H1 (cell line): ENCODE measurements at regions not wholly inside any gene's neighbourhood (a gene's known extent, or its start where the extent isn't known, plus 50 kb on each side); places are given as distances from the start of the nearest gene placed in this dataset.

Experiments used
- CTCF ChIA-PET: fragments of 300-600 bp; sonication (Branson Sonifier 250); formaldehyde crosslinking; loops from one replicate; lab custom pipeline; 2021; ENCODE audit not compliant: partially characterized antibody; lab: Charles Lee
- POLR2A ChIA-PET: fragments of 300-600 bp; sonication (Branson Sonifier 250); formaldehyde crosslinking; loops from one replicate; lab custom pipeline; 2021; ENCODE audit warnings: inconsistent platforms; ENCODE audit not compliant: partially characterized antibody; lab: Charles Lee
- DNase-seq, 2 experiments: peaks; one replicate each; pipeline versions ENCODE4 v3.0.0 to v3.0.0-alpha.2; 2010 to 2022; ENCODE audit warnings: low spot score in 2 of 2, low read depth in 1 of 2, mixed read lengths in 1 of 2
- FAIRE-seq: peaks from 2 replicates; lab custom pipeline; 2011; peaks lifted over from hg19 to GRCh38; lab: Jason Lieb, UNC
- H2AFZ ChIP-seq: 2 replicates; pipeline ENCODE4 v1.8.1; 2012; ENCODE audit warnings: low read length, inconsistent platforms
- H2AK5ac ChIP-seq: 2 replicates; pipeline ENCODE4 v1.6.1; 2013; ENCODE audit warnings: low read depth, low read length
- H2BK120ac ChIP-seq: replicated peaks from 2 replicates; pipeline ENCODE3; 2013; ENCODE audit warnings: low read depth, low read length, inconsistent platforms
- H2BK12ac ChIP-seq: 2 replicates; pipeline ENCODE4 v1.6.1; 2013; ENCODE audit warnings: low read depth, low read length
- H2BK15ac ChIP-seq: 2 replicates; pipeline ENCODE4 v1.6.1; 2013; ENCODE audit warnings: low read length
- H2BK20ac ChIP-seq: 2 replicates; pipeline ENCODE4 v1.6.1; 2013; ENCODE audit warnings: low read length
- H2BK5ac ChIP-seq: 2 replicates; pipeline ENCODE4 v1.6.1; 2013; ENCODE audit warnings: low read depth, low read length
- H3K14ac ChIP-seq: 2 replicates; pipeline ENCODE4 v1.6.1; 2013; ENCODE audit warnings: inconsistent platforms; ENCODE audit not compliant: insufficient read length
- H3K18ac ChIP-seq: 2 replicates; pipeline ENCODE4 v1.6.1; 2013; ENCODE audit warnings: low read length; ENCODE audit errors: extremely low read depth
- H3K23ac ChIP-seq: 2 replicates; pipeline ENCODE4 v1.6.1; 2013; ENCODE audit warnings: inconsistent platforms; ENCODE audit not compliant: insufficient read length
- H3K23me2 ChIP-seq: 2 replicates; pipeline ENCODE4 v1.6.1; 2013; ENCODE audit warnings: low read depth, low read length
- H3K27ac ChIP-seq: 2 replicates; pipeline ENCODE4 v1.6.1; 2011; ENCODE audit warnings: low read depth, low read length, inconsistent platforms
- H3K27me3 ChIP-seq, 4 experiments: replicated peaks in 1 of 4; 1 replicate in 1 of 4; 2 replicates in 3 of 4; pipeline versions ENCODE4 v1.6.1 to v1.8.1; 2011 to 2013; ENCODE audit warnings: low read length in 3 of 4, mild to moderate bottlenecking in 3 of 4, inconsistent platforms in 2 of 4, mixed read lengths in 2 of 4, moderate library complexity in 1 of 4; ENCODE audit not compliant: control insufficient read depth in 3 of 4, insufficient read depth in 3 of 4; ENCODE audit errors: extremely low read depth in 1 of 4
- H3K36me3 ChIP-seq, 4 experiments: 2 replicates each; pipeline versions ENCODE4 v1.6.1 to v1.8.1; 2011 to 2013; ENCODE audit warnings: mild to moderate bottlenecking in 4 of 4, low read length in 3 of 4, moderate library complexity in 2 of 4, control low read depth in 1 of 4, inconsistent platforms in 1 of 4; ENCODE audit not compliant: insufficient read depth in 4 of 4, control insufficient read depth in 2 of 4
- H3K4ac ChIP-seq: replicated peaks from 2 replicates; pipeline ENCODE3; 2013; ENCODE audit warnings: low read length, low read depth, mixed read lengths, inconsistent platforms; ENCODE audit not compliant: insufficient read length
- H3K4me1 ChIP-seq, 4 experiments: replicated peaks in 1 of 4; 1 replicate in 1 of 4; 2 replicates in 3 of 4; pipeline versions ENCODE4 v1.6.1 to v1.8.1; 2011 to 2013; ENCODE audit warnings: low read length in 3 of 4, inconsistent platforms in 2 of 4, mixed read lengths in 1 of 4; ENCODE audit not compliant: insufficient read depth in 4 of 4, control insufficient read depth in 3 of 4
- H3K4me2 ChIP-seq, 2 experiments: 2 replicates each; pipeline versions ENCODE4 v1.6.1 to v1.8.1; 2011 to 2013; ENCODE audit warnings: low read depth in 2 of 2, low read length in 2 of 2, control low read depth in 1 of 2, inconsistent platforms in 1 of 2, mild to moderate bottlenecking in 1 of 2; ENCODE audit not compliant: insufficient read depth in 1 of 2
- H3K4me3 ChIP-seq, 4 experiments: fragments of 200-600, 300-600 bp in 1 of 4; sonication (generic), shearing (Covaris generic), sonication (Bioruptor Twin) in 1 of 4; 2 replicates each; pipeline versions ENCODE4 v1.5.1 to v1.8.1; 2011 to 2016; ENCODE audit warnings: low read length in 4 of 4, low read depth in 3 of 4, control low read depth in 2 of 4, inconsistent platforms in 2 of 4, mild to moderate bottlenecking in 2 of 4, mixed read lengths in 1 of 4, moderate library complexity in 1 of 4; ENCODE audit not compliant: insufficient read depth in 2 of 4; ENCODE audit errors: extremely low read depth in 1 of 4
- H3K56ac ChIP-seq: replicated peaks from 2 replicates; pipeline ENCODE3; 2013; ENCODE audit warnings: low read depth, mild to moderate bottlenecking, mixed read lengths, low read length, inconsistent platforms; ENCODE audit not compliant: insufficient read length
- H3K79me1 ChIP-seq: 2 replicates; pipeline ENCODE4 v1.6.1; 2013; ENCODE audit warnings: low read depth, low read length, control low read depth
- H3K79me2 ChIP-seq, 2 experiments: 2 replicates each; pipeline versions ENCODE4 v1.6.1 to v1.8.1; 2012 to 2013; ENCODE audit warnings: low read length in 2 of 2, mild to moderate bottlenecking in 2 of 2, inconsistent platforms in 1 of 2; ENCODE audit not compliant: insufficient read depth in 2 of 2, control insufficient read depth in 1 of 2
- H3K9ac ChIP-seq, 4 experiments: replicated peaks in 1 of 4; 1 replicate in 1 of 4; 2 replicates in 3 of 4; pipeline versions ENCODE4 v1.6.1 to v1.8.1; 2011 to 2013; ENCODE audit warnings: low read depth in 3 of 4, low read length in 3 of 4, control low read depth in 2 of 4, mild to moderate bottlenecking in 2 of 4, moderate library complexity in 2 of 4, inconsistent platforms in 1 of 4; ENCODE audit errors: extremely low read depth in 1 of 4
- H3K9me3 ChIP-seq, 2 experiments: 2 replicates each; pipeline versions ENCODE4 v1.6.1 to v1.8.1; 2012 to 2013; ENCODE audit warnings: mild to moderate bottlenecking in 2 of 2, moderate library complexity in 2 of 2, control low read depth in 1 of 2, inconsistent platforms in 1 of 2, low read depth in 1 of 2, low read length in 1 of 2, mixed read lengths in 1 of 2; ENCODE audit not compliant: insufficient read depth in 2 of 2
- H4K20me1 ChIP-seq, 2 experiments: replicated peaks in 1 of 2; 2 replicates each; pipeline versions ENCODE3 to v1.8.1; 2011 to 2013; ENCODE audit warnings: inconsistent platforms in 2 of 2, low read length in 2 of 2, mild to moderate bottlenecking in 1 of 2; ENCODE audit not compliant: insufficient read depth in 2 of 2, control insufficient read depth in 1 of 2
- H4K5ac ChIP-seq: 2 replicates; pipeline ENCODE4 v1.6.1; 2013; ENCODE audit warnings: low read length, low read depth, mixed read lengths, inconsistent platforms; ENCODE audit not compliant: insufficient read length
- H4K8ac ChIP-seq: 2 replicates; pipeline ENCODE4 v1.8.0; 2013; ENCODE audit warnings: mild to moderate bottlenecking, moderate library complexity, low read length, inconsistent platforms; ENCODE audit not compliant: insufficient read depth; ENCODE audit errors: extremely low read depth
- H4K91ac ChIP-seq: replicated peaks from 2 replicates; pipeline ENCODE3; 2013; ENCODE audit warnings: low read length, mixed read lengths, inconsistent platforms; ENCODE audit not compliant: insufficient read length
- BCL11A ChIP-seq, 2 experiments: IDR thresholded peaks; one replicate each; pipeline ENCODE4 v1.6.1; 2011; ENCODE audit warnings: low read depth in 2 of 2, low read length in 2 of 2, mild to moderate bottlenecking in 2 of 2
- CBX5 ChIP-seq: fragments of 300-800, 300-1000 bp; sonication (generic); IDR thresholded peaks from 2 replicates; pipeline ENCODE4 v1.7.1; 2016; ENCODE audit warnings: antibody characterized with exemption, low read length, low read depth
- CBX8 ChIP-seq: fragments of 300-800, 300-1000 bp; sonication (generic); IDR thresholded peaks from 2 replicates; pipeline ENCODE4 v1.7.1; 2016; ENCODE audit warnings: low read depth, low read length, borderline replicate concordance
- HDAC2 ChIP-seq, 2 experiments: fragments of 300-600 bp in 1 of 2; sonication (generic) in 1 of 2; IDR thresholded peaks; 2 replicates each; pipeline ENCODE4 v1.6.1; 2011 to 2012; ENCODE audit warnings: low read depth in 2 of 2, low read length in 2 of 2, mild to moderate bottlenecking in 2 of 2, moderate library complexity in 2 of 2, borderline replicate concordance in 1 of 2, inconsistent platforms in 1 of 2
- JUND ChIP-seq: IDR thresholded peaks from 2 replicates; pipeline ENCODE4 v1.6.1; 2011; ENCODE audit warnings: mild to moderate bottlenecking, improper control_type of control experiment, low read length
- KDM4A ChIP-seq: IDR thresholded peaks from one replicate; pipeline ENCODE4 v1.7.1; 2012; ENCODE audit warnings: low read depth, mild to moderate bottlenecking, moderate library complexity, low read length, inconsistent platforms; ENCODE audit not compliant: severe bottlenecking
- NANOG ChIP-seq: IDR thresholded peaks from 2 replicates; pipeline ENCODE4 v1.6.1; 2011; ENCODE audit warnings: low read length, low read depth, mild to moderate bottlenecking, inconsistent platforms; ENCODE audit not compliant: insufficient read depth, poor library complexity, severe bottlenecking
- RXRA ChIP-seq: IDR thresholded peaks from 2 replicates; pipeline ENCODE4 v1.6.1; 2011; ENCODE audit warnings: low read depth, mild to moderate bottlenecking, low read length, moderate library complexity; ENCODE audit not compliant: insufficient read depth
- SRF ChIP-seq: IDR thresholded peaks from 2 replicates; pipeline ENCODE4 v1.6.1; 2011; ENCODE audit warnings: mild to moderate bottlenecking, low read depth, low read length, moderate library complexity
- USF2 ChIP-seq: IDR thresholded peaks from 2 replicates; pipeline ENCODE4 v1.6.1; 2011; ENCODE audit warnings: low read length, improper control_type of control experiment
- WGBS, 2 experiments: shearing (Covaris generic) in 1 of 2; methylation state at CpG; one replicate each; pipeline versions ENCODE4 v1.1.6 to v1.1.7; 2013 to 2015; ENCODE audit warnings: low lambda C conversion rate in 2 of 2, mixed read lengths in 2 of 2, inconsistent platforms in 1 of 2, low coverage in 1 of 2, missing lambda C conversion rate in 1 of 2; ENCODE audit not compliant: insufficient replicate concordance in 2 of 2, insufficient coverage in 1 of 2, insufficient read length in 1 of 2; ENCODE audit errors: extremely low coverage in 1 of 2, missing lambda C conversion rate in 1 of 2; 5-methylcytosine and 5-hydroxymethylcytosine counted together

GRCh38 chr10:58115218-58116050 lies 152.3 kb downstream of the IPMK start:
- WGBS, 2 experiments = 90% methylated on average over 9 of the region's 9 CpGs; no CpG with 5 or more reads in 1 of the 2 experiments
- Histone ChIP-seq H4K5ac (no peak overlapping the region), H2AFZ (no peak overlapping the region)

More at GRCh38 chr10:58115218-58116050, 152.3 kb downstream of the IPMK start:
- Histone ChIP-seq H2BK15ac (no peak overlapping the region), H3K23ac (no peak overlapping the region), H3K4me2 (no peak overlapping the region), H3K4me3 (no peak overlapping the region), H4K91ac (no peak overlapping the region), H3K79me2 (no peaks in the 10 kb centered on the region), H3K36me3 (no peaks in the 10 kb centered on the region), H3K23me2 (no peaks in the 10 kb centered on the region), H4K8ac (no peak overlapping the region), H3K9ac (no peak overlapping the region), H2BK20ac (0 out of 2 replicates have a peak overlapping the region, but pooled peaks have one; percentile 44), H3K14ac (no peak overlapping the region), H4K20me1 (no peaks in the 10 kb centered on the region), H2AK5ac (no peak overlapping the region), H3K9me3 (no peaks in the 10 kb centered on the region; a peak in 1 of 4 replicates), H3K18ac (no peak overlapping the region), H3K27ac (no peak overlapping the region), H3K79me1 (no peaks in the 10 kb centered on the region), H2BK12ac (no peak overlapping the region), H2BK120ac (no peak overlapping the region), H3K4ac (no peak overlapping the region), H3K4me1 (no peaks in the 10 kb centered on the region), H2BK5ac (no peak overlapping the region), H3K27me3 (no peaks in the 10 kb centered on the region), H3K56ac (no peak overlapping the region)
- CTCF ChIA-PET = interaction anchor here (1.0 kb wide), 1 partner anchor 13 kb away, joined by 3 read pairs; no protein-coding TSS in a partner anchor
- FAIRE-seq (no peak), DNase-seq (no peak)
- no peak for TF ChIP-seq JUND
- TF ChIP-seq RXRA = no peak
- TF ChIP-seq SRF = no peak
- no peak for TF ChIP-seq USF2
- TF ChIP-seq CBX8 = no peak
- no peak for TF ChIP-seq HDAC2 (IDR thresholded peaks at IDR 0.05; ENCODE audit: borderline replicate concordance in 1 of 2, low read depth in 2 of 2, low read length in 2 of 2)
- no peak for TF ChIP-seq BCL11A (IDR thresholded peaks at IDR 0.05; ENCODE audit: low read depth in 2 of 2, low read length in 2 of 2)
- TF ChIP-seq NANOG = no peak
- no peak for TF ChIP-seq KDM4A
- TF ChIP-seq CBX5 = no peak
- POLR2A ChIA-PET = no interaction called here
